Activated CD4-positive, alpha-beta memory T cell treated with anti-CD3 and anti-CD28 coated beads for 36 hours (primary cell): ENCODE measurements at regions not wholly inside any gene's neighbourhood (a gene's known extent, or its start where the extent isn't known, plus 50 kb on each side); places are given as distances from the start of the nearest gene placed in this dataset.

Source experiments
- CTCF ChIA-PET: fragments of 350-600 bp; sonication (Branson Sonifier 250); formaldehyde crosslinking; loops from one replicate; lab custom pipeline; 2021; ENCODE audit warnings: antibody characterized with exemption, inconsistent platforms; lab: Charles Lee
- POLR2A ChIA-PET: fragments of 350-600 bp; sonication (Branson Sonifier 250); formaldehyde crosslinking; loops from one replicate; lab custom pipeline; 2021; ENCODE audit warnings: antibody characterized with exemption; lab: Charles Lee
- DNase-seq: peaks from one replicate; pipeline ENCODE4 v3.0.0-alpha.2; 2020
- H3K27ac Mint-ChIP-seq: one replicate; pipeline ENCODE4 v1.8.0; 2021; ENCODE audit warnings: mixed read lengths
- H3K27me3 Mint-ChIP-seq: one replicate; pipeline ENCODE4 v1.8.0; 2021; ENCODE audit warnings: mixed read lengths
- H3K36me3 Mint-ChIP-seq: one replicate; pipeline ENCODE4 v1.8.0; 2021; ENCODE audit warnings: mixed read lengths
- H3K4me1 Mint-ChIP-seq: one replicate; pipeline ENCODE4 v1.8.0; 2021; ENCODE audit warnings: low read depth, mixed read lengths
- H3K4me3 Mint-ChIP-seq: one replicate; pipeline ENCODE4 v1.8.0; 2021; ENCODE audit warnings: mild to moderate bottlenecking, mixed read lengths
- H3K9me3 Mint-ChIP-seq: one replicate; pipeline ENCODE4 v1.8.0; 2021; ENCODE audit warnings: mixed read lengths
- intact Hi-C: fragments of 100-400 bp; cut with micrococcal nuclease; formaldehyde crosslinking; loops from one replicate; pipeline ENCODE4 v1.15.1; 2023

DNA sequence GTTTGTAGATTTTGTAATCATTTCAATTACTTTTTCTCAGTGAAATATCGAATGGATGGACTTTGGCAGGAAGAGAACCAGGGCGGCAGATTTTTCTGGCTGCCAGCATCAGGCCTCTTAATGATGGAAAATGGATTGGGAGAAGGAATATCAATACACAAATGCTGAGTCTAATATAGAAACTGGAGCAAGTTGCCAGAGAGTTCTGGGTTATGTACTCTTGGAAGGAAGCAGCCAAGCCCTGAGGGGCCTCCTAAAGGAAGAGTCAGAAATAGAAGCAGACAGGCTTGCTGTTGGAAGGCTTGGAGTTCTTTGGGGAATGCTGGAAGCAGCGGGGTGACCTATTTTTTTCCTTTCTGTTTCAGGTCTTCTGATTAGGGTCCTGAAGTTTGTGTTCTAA is 428.6 kb downstream of the DMAC1 start:
- no peaks in the 10 kb centered on the region for H3K36me3 Mint-ChIP-seq
- CTCF ChIA-PET = no interaction called here
- H3K9me3 Mint-ChIP-seq = no peaks in the 10 kb centered on the region
- no peak overlapping the region for H3K27ac Mint-ChIP-seq
- POLR2A ChIA-PET = no interaction called here
- H3K27me3 Mint-ChIP-seq = no peaks in the 10 kb centered on the region
- no peaks in the 10 kb centered on the region for H3K4me1 Mint-ChIP-seq
- intact Hi-C loops = no loop called here
- DNase-seq = no peak
- no peak overlapping the region for H3K4me3 Mint-ChIP-seq

DNA sequence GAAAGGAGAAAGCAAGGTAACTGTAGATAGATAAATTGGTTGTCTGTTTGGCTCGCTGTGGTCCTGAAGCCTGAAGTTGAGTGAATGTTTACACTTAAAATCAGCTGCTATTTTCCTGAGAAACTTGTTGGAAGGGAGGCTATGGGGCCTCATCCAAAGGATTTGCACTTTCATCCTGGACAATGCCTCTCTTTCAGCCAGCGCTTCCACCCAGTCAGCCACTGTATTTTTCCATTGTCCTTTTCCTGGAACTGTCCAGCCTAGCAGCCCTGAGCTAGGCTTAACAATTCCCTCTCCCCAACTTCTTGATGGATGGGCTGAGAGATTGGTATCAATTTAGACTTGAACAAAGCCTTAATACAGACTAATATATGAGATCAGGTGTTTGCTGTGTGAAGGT is 429.2 kb downstream of the DMAC1 start:
- no peaks in the 10 kb centered on the region for H3K4me1 Mint-ChIP-seq
- peaks cover 3% of the 10 kb centered on the region for H3K27me3 Mint-ChIP-seq
- no peak for DNase-seq
- no peak overlapping the region for H3K27ac Mint-ChIP-seq
- intact Hi-C loops = no loop called here
- no peaks in the 10 kb centered on the region for H3K9me3 Mint-ChIP-seq
- H3K36me3 Mint-ChIP-seq = no peaks in the 10 kb centered on the region
- no peak overlapping the region for H3K4me3 Mint-ChIP-seq
- ChIA-PET POLR2A (no interaction called here), CTCF (no interaction called here)

DNA sequence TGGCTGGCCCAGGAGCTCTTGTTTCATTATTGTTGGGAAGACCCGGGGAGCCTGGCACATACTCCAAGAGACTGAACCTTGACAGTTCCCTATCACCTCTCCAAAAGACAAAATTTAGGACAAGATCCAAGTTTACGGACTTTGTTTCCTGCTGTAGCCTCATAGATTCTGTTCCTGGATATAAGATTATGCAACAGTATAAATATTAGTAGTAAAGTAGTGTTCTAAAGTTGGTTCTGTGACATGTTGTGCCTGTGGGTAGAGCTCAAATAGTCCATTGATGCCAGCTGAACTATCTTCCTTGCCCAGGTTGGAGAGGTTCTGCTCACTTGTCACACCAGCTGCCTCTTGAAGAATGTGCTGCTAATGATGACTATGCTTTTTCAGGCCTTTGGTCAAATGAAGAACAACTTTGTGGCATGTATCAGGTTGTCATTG is 430.2 kb downstream of the DMAC1 start:
- CTCF ChIA-PET = no interaction called here
- intact Hi-C loops = no loop called here
- no peaks in the 10 kb centered on the region for H3K36me3 Mint-ChIP-seq
- peaks cover 3% of the 10 kb centered on the region for H3K27me3 Mint-ChIP-seq
- H3K4me1 Mint-ChIP-seq = no peaks in the 10 kb centered on the region
- POLR2A ChIA-PET = no interaction called here
- DNase-seq = no peak
- H3K27ac Mint-ChIP-seq = no peak overlapping the region
- no peak overlapping the region for H3K4me3 Mint-ChIP-seq
- no peaks in the 10 kb centered on the region for H3K9me3 Mint-ChIP-seq

DNA sequence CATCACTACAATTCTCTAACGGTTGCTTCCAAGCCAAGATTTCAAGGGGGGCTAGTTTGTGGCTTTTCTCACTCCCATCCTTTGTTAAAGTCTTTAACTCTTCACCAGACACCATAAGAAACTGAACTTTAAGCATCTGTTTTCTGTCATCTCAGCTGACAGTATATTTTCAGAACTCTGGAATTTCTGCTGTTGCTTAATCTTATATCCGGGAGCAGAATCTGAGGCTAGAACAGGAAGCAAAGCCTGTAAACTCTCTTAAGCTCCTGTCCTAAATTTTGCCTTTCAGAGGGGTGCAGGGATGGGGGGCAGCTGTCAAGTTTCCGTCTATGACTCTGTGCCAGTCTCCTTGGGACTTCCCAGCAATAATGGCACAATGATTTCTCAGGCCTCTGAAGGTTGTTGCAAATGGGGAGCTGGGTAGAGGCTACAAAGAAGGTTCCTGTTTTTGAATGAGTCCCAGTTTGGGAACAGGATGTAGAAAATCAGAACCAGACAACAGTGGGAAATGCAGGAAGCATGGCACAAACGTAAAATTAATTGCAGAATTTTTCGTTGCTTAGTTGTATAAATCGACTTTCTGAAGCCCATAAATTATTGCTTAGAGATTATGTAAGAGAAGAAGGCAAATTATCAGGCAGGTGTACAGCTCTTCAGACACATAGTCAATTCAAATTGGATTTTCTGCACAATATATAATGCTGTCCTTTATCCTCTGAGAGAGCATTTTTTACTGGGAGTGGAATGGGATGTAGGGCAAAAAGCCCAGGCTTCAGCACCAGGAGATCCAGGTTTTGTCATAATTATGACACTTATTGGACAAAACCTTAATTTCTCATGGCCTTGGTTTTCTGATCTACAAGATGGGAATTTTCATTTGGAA is 430.9 kb downstream of the DMAC1 start:
- Mint-ChIP-seq H3K9me3 (no peaks in the 10 kb centered on the region), H3K4me1 (no peaks in the 10 kb centered on the region), H3K27ac (no peak overlapping the region), H3K4me3 (no peak overlapping the region), H3K36me3 (no peaks in the 10 kb centered on the region), H3K27me3 (peaks cover 3% of the 10 kb centered on the region)
- DNase-seq = no peak
- ChIA-PET CTCF (no interaction called here), POLR2A (no interaction called here)
- intact Hi-C loops = no loop called here

DNA sequence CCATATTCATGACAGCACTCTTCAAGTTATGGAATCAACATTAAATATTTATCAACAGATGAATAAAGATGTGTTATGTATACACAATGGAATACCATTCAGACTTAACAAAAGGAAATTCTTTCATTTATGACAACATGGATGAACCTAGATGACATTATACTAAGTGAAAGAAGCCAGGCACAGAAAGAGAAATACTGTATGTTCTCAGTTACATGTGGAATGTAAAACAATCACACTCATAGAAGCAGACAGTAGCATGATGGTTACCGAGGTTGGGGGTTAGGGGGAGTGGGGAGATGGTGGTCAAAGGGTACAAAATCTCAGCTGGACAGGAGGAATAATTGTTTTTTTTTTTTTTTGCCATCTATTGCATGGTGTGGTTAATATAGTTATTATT is 431.9 kb downstream of the DMAC1 start:
- Mint-ChIP-seq H3K27me3 (peaks cover 3% of the 10 kb centered on the region), H3K4me1 (no peaks in the 10 kb centered on the region), H3K36me3 (no peaks in the 10 kb centered on the region), H3K27ac (no peak overlapping the region), H3K9me3 (no peaks in the 10 kb centered on the region), H3K4me3 (no peak overlapping the region)
- POLR2A ChIA-PET = no interaction called here
- DNase-seq = no peak
- CTCF ChIA-PET = no interaction called here
- intact Hi-C loops = no loop called here

DNA sequence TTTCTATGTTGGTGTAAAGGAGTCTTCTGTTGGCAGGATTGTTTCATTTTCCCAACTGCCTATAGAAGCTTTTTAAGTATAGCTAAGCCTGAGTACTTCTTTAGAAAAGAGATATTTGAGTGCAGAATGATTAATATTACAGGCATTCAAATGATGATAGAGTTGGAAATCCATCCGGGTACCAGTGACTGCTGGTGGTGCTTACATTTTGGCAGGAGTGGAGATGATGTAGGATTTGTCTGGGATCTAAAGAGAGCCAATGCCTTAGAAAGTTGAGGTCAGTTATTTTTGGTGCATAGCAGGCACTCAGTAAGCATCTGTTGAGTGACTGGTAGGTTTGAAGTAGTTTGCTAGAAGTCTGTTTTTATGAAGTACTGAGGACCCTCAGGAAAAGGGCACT is 433.5 kb downstream of the DMAC1 start:
- DNase-seq = no peak
- no peak overlapping the region for H3K27ac Mint-ChIP-seq
- H3K27me3 Mint-ChIP-seq = peaks cover 3% of the 10 kb centered on the region
- intact Hi-C loops = no loop called here
- ChIA-PET POLR2A (no interaction called here), CTCF (no interaction called here)
- H3K4me1 Mint-ChIP-seq = no peaks in the 10 kb centered on the region
- no peak overlapping the region for H3K4me3 Mint-ChIP-seq
- H3K36me3 Mint-ChIP-seq = no peaks in the 10 kb centered on the region
- H3K9me3 Mint-ChIP-seq = no peaks in the 10 kb centered on the region

DNA sequence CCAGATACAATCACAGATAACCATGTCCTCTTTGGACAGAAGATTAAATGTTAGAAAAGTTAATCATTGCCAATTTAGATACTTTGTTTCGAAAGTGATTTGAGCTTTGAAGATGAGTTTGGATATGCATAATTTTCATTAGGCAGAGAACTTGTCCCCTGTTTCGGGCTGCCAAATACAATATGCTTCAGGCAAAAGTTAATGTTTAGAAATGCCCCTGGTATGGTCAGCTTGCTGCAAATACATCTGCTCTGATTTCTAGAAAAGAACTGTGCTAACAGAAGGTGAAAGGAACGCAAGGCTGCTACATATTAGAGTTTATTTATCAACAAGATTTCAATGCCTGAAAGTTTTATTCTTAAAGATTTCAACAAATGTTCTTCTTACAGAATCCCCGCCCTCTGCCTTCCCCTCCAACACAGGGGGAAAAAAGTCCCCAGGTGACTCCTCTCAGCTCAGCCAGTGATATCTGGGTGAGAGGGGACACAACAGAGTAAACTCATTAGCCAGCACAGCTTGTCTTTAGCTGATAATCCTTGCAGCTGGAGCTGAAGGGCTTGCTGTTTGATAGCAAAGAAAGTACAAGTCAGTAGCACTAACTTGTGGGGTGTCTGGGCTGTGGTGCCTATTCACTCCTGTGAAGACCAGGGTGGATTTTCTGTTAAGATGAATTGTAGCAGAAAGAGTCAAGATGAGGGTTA is 435.7 kb downstream of the DMAC1 start:
- Mint-ChIP-seq H3K36me3 (no peaks in the 10 kb centered on the region), H3K4me3 (no peak overlapping the region), H3K9me3 (no peaks in the 10 kb centered on the region), H3K27ac (no peak overlapping the region), H3K27me3 (peaks cover 4% of the 10 kb centered on the region), H3K4me1 (no peaks in the 10 kb centered on the region)
- CTCF ChIA-PET = no interaction called here
- POLR2A ChIA-PET = no interaction called here
- no peak for DNase-seq
- intact Hi-C loops = no loop called here

DNA sequence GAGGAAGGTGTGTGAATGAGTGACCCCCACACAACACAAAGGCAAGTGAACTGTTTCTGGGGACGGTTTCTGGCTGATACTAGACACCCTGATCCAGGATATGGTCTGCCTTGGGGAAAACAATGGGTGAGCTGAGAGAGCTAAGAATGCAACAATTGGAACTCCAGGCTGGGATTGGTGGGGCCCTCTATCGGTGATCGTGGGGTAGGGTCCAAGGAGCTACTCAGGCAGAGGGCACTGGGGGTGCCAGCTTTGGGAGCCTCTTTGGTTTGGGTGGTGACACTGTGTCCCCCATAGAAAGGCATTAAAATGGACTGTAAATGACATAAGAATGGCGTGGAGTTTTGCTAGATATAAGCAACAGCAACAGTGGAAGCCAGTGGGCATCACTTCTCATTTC is 439.1 kb downstream of the DMAC1 start:
- CTCF ChIA-PET = no interaction called here
- Mint-ChIP-seq H3K4me3 (no peak overlapping the region), H3K27me3 (peaks cover 6% of the 10 kb centered on the region), H3K4me1 (no peaks in the 10 kb centered on the region), H3K9me3 (no peaks in the 10 kb centered on the region), H3K27ac (no peak overlapping the region), H3K36me3 (no peaks in the 10 kb centered on the region)
- intact Hi-C loops = no loop called here
- DNase-seq = no peak
- POLR2A ChIA-PET = no interaction called here

DNA sequence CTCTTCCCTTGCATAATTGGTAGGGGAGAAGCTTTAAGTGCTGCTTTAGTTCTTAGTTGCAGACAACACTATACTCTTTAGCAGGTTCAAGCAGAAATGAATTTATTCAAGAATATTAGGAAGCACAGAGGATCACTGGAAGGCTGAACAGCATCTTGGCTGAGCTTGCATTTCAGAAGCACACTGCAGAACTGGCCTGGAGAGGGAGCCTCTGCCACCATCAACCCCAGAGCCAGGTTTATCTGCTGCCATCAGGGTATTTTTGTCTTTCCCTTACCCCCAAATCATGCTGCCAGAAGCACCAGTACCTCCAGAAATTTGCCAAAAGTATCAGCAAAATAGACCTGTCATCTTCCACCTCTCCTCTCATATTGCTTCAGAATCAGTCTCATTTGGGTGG is 440.7 kb downstream of the DMAC1 start:
- no peaks in the 10 kb centered on the region for H3K4me1 Mint-ChIP-seq
- H3K4me3 Mint-ChIP-seq = no peak overlapping the region
- DNase-seq = no peak
- ChIA-PET CTCF (no interaction called here), POLR2A (no interaction called here)
- H3K9me3 Mint-ChIP-seq = no peaks in the 10 kb centered on the region
- H3K36me3 Mint-ChIP-seq = no peaks in the 10 kb centered on the region
- peaks cover 10% of the 10 kb centered on the region for H3K27me3 Mint-ChIP-seq
- intact Hi-C loops = no loop called here
- no peak overlapping the region for H3K27ac Mint-ChIP-seq

DNA sequence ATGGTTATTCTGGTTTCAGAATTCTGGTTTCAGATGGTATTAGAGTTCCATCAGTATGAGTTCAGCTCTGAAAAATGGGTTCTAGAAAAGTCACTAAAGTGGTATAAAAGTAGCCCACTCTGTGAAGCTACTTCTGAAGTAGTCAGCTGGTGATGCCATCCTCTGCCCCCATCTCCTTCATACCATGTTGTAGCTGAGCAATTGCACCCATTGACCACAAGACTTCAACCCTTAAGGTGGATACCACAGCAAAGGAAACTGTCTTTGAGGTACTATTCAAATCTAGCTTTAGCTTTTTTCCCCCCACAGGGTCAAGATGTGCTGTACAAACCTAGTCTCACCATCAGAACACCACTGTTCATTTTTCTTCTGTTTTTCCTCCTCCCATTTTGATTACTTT is 444.9 kb downstream of the DMAC1 start:
- Mint-ChIP-seq H3K4me3 (no peak overlapping the region), H3K9me3 (no peaks in the 10 kb centered on the region), H3K27ac (no peak overlapping the region), H3K27me3 (peaks cover 14% of the 10 kb centered on the region), H3K36me3 (no peaks in the 10 kb centered on the region), H3K4me1 (no peaks in the 10 kb centered on the region)
- intact Hi-C loops = no loop called here
- ChIA-PET POLR2A (no interaction called here), CTCF (no interaction called here)
- no peak for DNase-seq

DNA sequence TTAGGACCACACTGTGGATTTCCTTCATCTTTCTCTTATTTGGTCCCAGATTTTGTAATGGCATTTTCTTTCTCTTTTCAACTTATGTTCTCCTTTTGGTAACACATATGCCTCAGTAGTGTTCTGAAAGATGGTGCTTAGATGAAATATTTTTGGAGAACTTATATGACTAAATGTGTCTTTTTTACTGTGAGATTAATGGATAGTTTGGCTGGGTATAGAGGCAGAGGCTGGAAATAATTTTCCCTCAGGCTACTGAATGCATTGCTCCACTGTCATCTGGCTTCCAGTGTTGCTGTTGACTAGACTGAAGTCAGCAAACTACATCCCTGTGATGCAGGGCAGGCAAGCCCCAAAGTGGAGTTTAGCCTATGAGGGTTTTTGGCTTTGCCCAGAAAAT is 450.9 kb downstream of the DMAC1 start:
- Mint-ChIP-seq H3K27me3 (peaks cover 7% of the 10 kb centered on the region), H3K9me3 (peaks cover 10% of the 10 kb centered on the region), H3K4me3 (no peak overlapping the region), H3K27ac (no peak overlapping the region), H3K4me1 (no peaks in the 10 kb centered on the region), H3K36me3 (no peaks in the 10 kb centered on the region)
- CTCF ChIA-PET = no interaction called here
- intact Hi-C loops = no loop called here
- no peak for DNase-seq
- POLR2A ChIA-PET = no interaction called here

DNA sequence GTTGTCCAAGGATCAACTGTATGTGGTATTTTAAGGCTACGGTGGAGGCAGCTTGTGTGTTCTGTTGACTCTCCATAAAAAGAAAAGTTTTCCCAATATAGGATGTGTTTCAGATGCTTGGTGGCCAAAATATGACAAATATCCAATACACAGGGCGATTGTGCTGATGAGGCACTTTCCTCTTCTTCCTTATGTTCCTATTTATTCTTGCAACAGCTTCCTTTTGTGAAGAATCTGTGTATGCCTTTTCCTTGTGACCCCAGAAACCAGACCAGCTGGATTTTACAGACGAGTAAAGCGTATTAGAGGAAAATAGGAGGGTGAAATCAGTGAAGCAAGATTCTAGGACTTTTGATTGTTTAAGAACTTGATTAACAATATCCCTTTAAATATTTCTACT is 452.0 kb downstream of the DMAC1 start:
- DNase-seq = no peak
- Mint-ChIP-seq H3K36me3 (no peaks in the 10 kb centered on the region), H3K27ac (no peak overlapping the region), H3K9me3 (peaks cover 10% of the 10 kb centered on the region), H3K4me3 (no peak overlapping the region), H3K27me3 (peaks cover 7% of the 10 kb centered on the region), H3K4me1 (no peaks in the 10 kb centered on the region)
- intact Hi-C loops = no loop called here
- ChIA-PET POLR2A (no interaction called here), CTCF (no interaction called here)

DNA sequence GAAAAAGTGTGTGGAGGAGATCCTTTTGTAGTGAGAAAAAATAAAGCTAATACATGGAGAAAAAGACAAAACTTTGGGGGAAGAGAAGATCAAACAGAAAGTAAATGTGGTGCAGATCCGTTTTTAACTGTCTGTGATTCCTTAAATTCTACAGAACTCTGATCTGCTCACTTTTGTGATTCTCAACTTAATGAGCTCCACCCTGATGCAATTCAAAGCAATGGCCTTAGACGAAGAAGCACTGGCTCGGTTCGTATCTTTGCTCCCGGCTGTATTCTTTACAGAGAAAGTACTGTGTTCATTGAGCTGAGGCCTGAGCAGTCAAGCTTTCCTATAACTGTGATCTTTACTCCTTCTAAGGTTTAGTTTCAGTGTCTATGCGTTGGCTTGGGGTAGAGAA is 453.4 kb downstream of the DMAC1 start:
- ChIA-PET POLR2A (no interaction called here), CTCF (no interaction called here)
- no peaks in the 10 kb centered on the region for H3K4me1 Mint-ChIP-seq
- H3K27ac Mint-ChIP-seq = no peak overlapping the region
- intact Hi-C loops = no loop called here
- no peaks in the 10 kb centered on the region for H3K36me3 Mint-ChIP-seq
- H3K4me3 Mint-ChIP-seq = no peak overlapping the region
- DNase-seq = no peak
- peaks cover 3% of the 10 kb centered on the region for H3K27me3 Mint-ChIP-seq
- H3K9me3 Mint-ChIP-seq = peaks cover 10% of the 10 kb centered on the region
